OCI-LY1 (cell line): ENCODE measurements at regions not wholly inside any gene's neighbourhood (a gene's known extent, or its start where the extent isn't known, plus 50 kb on each side); places are given as distances from the start of the nearest gene placed in this dataset.

Experiments
- H2AFZ ChIP-seq: fragments of 200-600 bp; sonication (generic), shearing (Covaris generic); 2 replicates; pipeline ENCODE4 v1.6.0; 2014; ENCODE audit warnings: antibody characterized with exemption, mild to moderate bottlenecking, low read length
- H3F3A ChIP-seq: fragments of 200-600 bp; sonication (generic), shearing (Covaris generic); 2 replicates; pipeline ENCODE4 v1.6.0; 2014; ENCODE audit warnings: mild to moderate bottlenecking, antibody characterized with exemption, low read length, moderate library complexity; ENCODE audit not compliant: insufficient read depth
- H3K27ac ChIP-seq: fragments of 200-600 bp; sonication (generic); 2 replicates; pipeline ENCODE4 v1.5.1; 2014; ENCODE audit warnings: low read length, mixed run types, mild to moderate bottlenecking, low read depth; ENCODE audit not compliant: poor library complexity, severe bottlenecking
- H3K27me3 ChIP-seq: fragments of 200-600 bp; sonication (generic); 2 replicates; pipeline ENCODE4 v1.6.0; 2014; ENCODE audit warnings: antibody characterized with exemption, mild to moderate bottlenecking, low read length, moderate library complexity; ENCODE audit not compliant: insufficient read depth
- H3K36me3 ChIP-seq: fragments of 200-600 bp; sonication (generic); 2 replicates; pipeline ENCODE4 v1.6.1; 2014; ENCODE audit warnings: mild to moderate bottlenecking, antibody characterized with exemption, low read length, moderate library complexity, mixed read lengths; ENCODE audit not compliant: insufficient read depth
- H3K4me1 ChIP-seq: fragments of 200-600 bp; sonication (generic); 2 replicates; pipeline ENCODE4 v1.5.1; 2014; ENCODE audit warnings: mild to moderate bottlenecking, low read length, moderate library complexity; ENCODE audit not compliant: insufficient read depth, severe bottlenecking
- H3K4me2 ChIP-seq: fragments of 200-600 bp; sonication (generic), shearing (Covaris generic); 2 replicates; pipeline ENCODE4 v1.6.1; 2014; ENCODE audit warnings: low read length
- H3K4me3 ChIP-seq: fragments of 200-600 bp; sonication (generic); 2 replicates; pipeline ENCODE4 v1.5.1; 2014; ENCODE audit warnings: low read length, low read depth, mild to moderate bottlenecking, mixed read lengths; ENCODE audit not compliant: poor library complexity, severe bottlenecking
- H3K79me2 ChIP-seq: fragments of 200-600 bp; shearing (Covaris generic); 2 replicates; pipeline ENCODE4 v1.6.1; 2016; ENCODE audit warnings: mixed run types, low read length, mixed read lengths; ENCODE audit not compliant: insufficient read depth
- H3K9ac ChIP-seq: fragments of 200-600 bp; sonication (generic), shearing (Covaris generic); 2 replicates; pipeline ENCODE4 v1.6.1; 2014; ENCODE audit warnings: mild to moderate bottlenecking, low read length, mixed read lengths
- H3K9me2 ChIP-seq: fragments of 200-600 bp; sonication (generic), shearing (Covaris generic); 2 replicates; pipeline ENCODE4 v1.6.1; 2014; ENCODE audit warnings: low read depth, mild to moderate bottlenecking, low read length, mixed read lengths
- H3K9me3 ChIP-seq: fragments of 200-600 bp; shearing (Covaris generic); 2 replicates; pipeline ENCODE4 v1.6.1; 2014; ENCODE audit warnings: low read length, mixed read lengths
- H4K20me1 ChIP-seq: fragments of 200-600 bp; sonication (generic), shearing (Covaris generic); 2 replicates; pipeline ENCODE4 v1.6.0; 2016; ENCODE audit warnings: mild to moderate bottlenecking, low read length; ENCODE audit not compliant: insufficient read depth
- CTCF ChIP-seq: fragments of 200-600 bp; sonication (generic), shearing (Covaris generic); IDR thresholded peaks from 2 replicates; pipeline ENCODE4 v1.5.1; 2017; ENCODE audit warnings: mild to moderate bottlenecking, antibody characterized with exemption, low read length, moderate library complexity, mixed read lengths
- EZH2 ChIP-seq: fragments of 200-600 bp; sonication (generic), shearing (Covaris generic); IDR thresholded peaks from 2 replicates; pipeline ENCODE4 v1.8.0; 2017; ENCODE audit warnings: borderline replicate concordance, mixed run types, mild to moderate bottlenecking, antibody characterized with exemption, low read length, moderate library complexity, mixed read lengths

DNA sequence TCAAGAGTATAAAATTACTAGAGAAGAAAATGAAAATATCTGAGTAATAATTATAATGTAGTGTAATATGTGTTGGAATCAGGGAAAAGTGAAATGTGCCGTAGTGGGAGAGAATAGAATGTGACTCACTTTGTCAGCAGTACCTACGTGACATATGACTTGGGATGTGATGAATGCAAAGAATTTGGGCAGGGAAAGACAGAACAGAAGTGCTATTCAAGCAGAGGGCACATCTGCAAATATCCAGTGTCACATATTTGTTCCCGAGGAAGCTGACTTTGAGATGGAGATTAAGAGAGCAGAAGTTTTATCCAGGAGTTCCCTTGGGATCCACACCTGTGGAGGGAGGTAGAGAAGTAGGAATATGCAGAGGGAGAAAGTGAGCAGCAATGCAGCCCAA lies 69.3 kb upstream of the HS3ST1 start:
- Histone ChIP-seq H4K20me1 (no peaks in the 10 kb centered on the region), H3K4me1 (no peaks in the 10 kb centered on the region), H3K9ac (no peak overlapping the region), H3K9me3 (no peaks in the 10 kb centered on the region), H3K9me2 (no peaks in the 10 kb centered on the region), H3K36me3 (no peaks in the 10 kb centered on the region), H3K79me2 (no peaks in the 10 kb centered on the region), H2AFZ (no peak overlapping the region), H3K4me3 (no peak overlapping the region), H3K4me2 (no peak overlapping the region), H3K27ac (no peak overlapping the region), H3K27me3 (no peaks in the 10 kb centered on the region), H3F3A (no peaks in the 10 kb centered on the region)
- TF ChIP-seq CTCF = no peak
- TF ChIP-seq EZH2 = no peak

DNA sequence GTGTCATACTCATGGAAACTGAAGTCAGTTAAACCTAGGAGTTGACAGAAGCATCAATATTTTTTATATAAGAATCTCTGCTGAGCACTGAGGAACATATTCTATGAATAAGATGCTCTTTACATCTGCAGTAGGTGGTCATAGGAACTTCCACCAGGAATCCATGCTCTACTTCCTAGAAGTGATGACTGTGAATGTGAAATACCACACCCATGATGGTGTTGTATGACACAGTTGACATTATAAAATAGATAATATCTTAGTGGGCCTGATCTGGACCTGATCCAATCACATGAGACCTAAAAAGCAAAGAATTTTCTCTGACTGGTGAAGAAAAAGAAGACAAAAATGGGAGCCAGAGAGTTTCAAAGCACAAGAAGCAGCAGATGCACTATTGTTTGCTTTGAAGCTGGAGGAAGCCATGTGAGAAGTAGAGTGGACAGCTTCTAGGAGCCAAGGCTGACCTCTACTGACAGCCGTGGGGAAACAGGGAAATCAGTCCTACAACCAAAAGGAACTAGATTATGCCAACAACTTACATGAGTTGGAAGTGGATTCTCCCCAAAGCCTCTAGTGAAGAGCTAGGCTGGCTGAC lies 68.6 kb upstream of the HS3ST1 start:
- Histone ChIP-seq H3K27ac (no peak overlapping the region), H3K9me3 (no peaks in the 10 kb centered on the region), H3K9ac (no peak overlapping the region), H3K4me2 (no peak overlapping the region), H3K4me1 (no peaks in the 10 kb centered on the region), H3K27me3 (no peaks in the 10 kb centered on the region), H3K9me2 (no peaks in the 10 kb centered on the region), H3K79me2 (no peaks in the 10 kb centered on the region), H3K36me3 (no peaks in the 10 kb centered on the region), H4K20me1 (no peaks in the 10 kb centered on the region), H3K4me3 (no peak overlapping the region), H3F3A (no peaks in the 10 kb centered on the region), H2AFZ (no peak overlapping the region)
- TF ChIP-seq CTCF = no peak
- no peak for TF ChIP-seq EZH2

GRCh38 chr4:11496351-11496829 lies 67.7 kb upstream of the HS3ST1 start:
- no peaks in the 10 kb centered on the region for H3K4me1 ChIP-seq
- no peaks in the 10 kb centered on the region for H3K27me3 ChIP-seq
- H4K20me1 ChIP-seq = no peaks in the 10 kb centered on the region
- H2AFZ ChIP-seq = no peak overlapping the region
- H3K27ac ChIP-seq = no peak overlapping the region
- TF ChIP-seq CTCF = no peak
- TF ChIP-seq EZH2 = no peak
- H3F3A ChIP-seq = no peaks in the 10 kb centered on the region
- no peak overlapping the region for H3K4me3 ChIP-seq
- H3K9me3 ChIP-seq = no peaks in the 10 kb centered on the region
- H3K79me2 ChIP-seq = no peaks in the 10 kb centered on the region
- H3K36me3 ChIP-seq = no peaks in the 10 kb centered on the region
- no peak overlapping the region for H3K9ac ChIP-seq
- H3K9me2 ChIP-seq = no peaks in the 10 kb centered on the region
- no peak overlapping the region for H3K4me2 ChIP-seq
